ENCODE measurements at regions not wholly inside any gene's neighbourhood (a gene's known extent, or its start where the extent isn't known, plus 50 kb on each side); places are given as distances from the start of the nearest gene placed in this dataset.
"Not testable (repeated sequence)": the region's sequence is repeated elsewhere in the genome, so short reads cannot be mapped to it uniquely, and the experiment has no call there.

DNA sequence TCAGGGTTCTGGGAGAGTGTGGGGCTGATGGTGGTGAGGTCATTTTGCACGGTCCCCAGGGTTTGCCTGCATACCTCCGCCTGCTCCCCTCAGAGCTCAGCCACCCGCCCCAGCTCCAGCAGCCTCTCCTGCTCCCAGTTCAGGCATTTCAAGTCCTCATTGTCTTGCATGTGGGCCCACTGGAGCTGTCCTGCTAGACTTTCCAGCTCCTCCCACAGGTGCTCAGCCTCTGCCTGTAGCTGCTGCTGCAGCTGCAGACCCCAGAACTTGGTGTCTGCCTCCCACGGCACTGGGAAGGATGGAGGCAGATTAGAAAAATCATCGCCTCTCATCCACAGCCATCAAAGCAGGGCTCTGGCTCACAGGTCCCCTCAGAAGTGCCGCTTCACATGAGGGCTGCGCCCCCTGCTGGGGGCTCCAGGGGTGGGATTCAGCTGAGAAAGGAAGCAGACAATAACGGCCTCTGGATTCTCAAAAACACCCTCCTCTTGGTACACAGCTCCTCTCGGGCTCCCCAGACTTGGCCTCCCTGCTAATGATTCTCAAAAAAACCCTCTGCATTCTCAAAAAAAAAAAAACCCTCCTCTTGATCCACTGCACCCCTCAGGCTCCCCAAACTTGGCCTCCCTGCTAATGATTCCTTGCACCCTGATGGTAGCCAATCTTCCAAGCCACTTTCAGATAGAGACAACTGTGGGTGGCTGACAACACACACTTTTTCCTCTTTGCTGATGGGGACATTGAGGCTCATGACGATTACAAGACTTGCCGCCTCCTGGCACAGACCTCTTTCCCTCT, 89.3 kb upstream of the C2CD4B start:
- Mint-ChIP-seq H3K36me3 (no peaks in the 10 kb centered on the region), H3K27ac (no peak overlapping the region), H3K27me3 (peaks cover 4% of the 10 kb centered on the region), H3K9me3 (no peaks in the 10 kb centered on the region), H3K4me1 (peaks cover 2% of the 10 kb centered on the region), H3K4me3 (no peak overlapping the region)
- POLR2A ChIA-PET, result no interaction called here
- DNase-seq, result peak; percentile 78
- ATAC-seq (ENCODE audit: low read depth), result peak; percentile 42

DNA sequence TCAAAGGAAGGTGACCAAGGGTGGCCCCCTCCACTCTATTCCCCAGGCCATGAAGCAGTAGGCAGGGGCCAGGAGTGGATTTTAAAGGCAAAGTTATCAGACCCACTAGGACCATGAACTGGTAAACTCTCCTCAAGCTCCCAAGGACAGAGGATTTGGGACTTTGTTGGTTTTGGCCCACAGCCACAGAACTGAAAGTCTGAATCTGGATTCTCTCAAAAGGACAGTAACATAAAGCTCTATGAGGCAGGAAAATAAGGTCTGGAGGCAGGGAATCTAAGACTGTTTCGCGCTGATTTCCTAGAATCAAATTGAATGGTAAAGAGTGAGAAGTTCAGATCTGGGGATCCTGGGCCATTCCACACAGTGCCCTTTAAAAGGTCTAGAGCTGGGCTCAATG, 91.3 kb upstream of the C2CD4B start:
- H3K9me3 Mint-ChIP-seq; H3K36me3 Mint-ChIP-seq; H3K27me3 Mint-ChIP-seq; DNase-seq; POLR2A ChIA-PET; H3K27ac Mint-ChIP-seq; ATAC-seq (ENCODE audit: low read depth); H3K4me3 Mint-ChIP-seq; H3K4me1 Mint-ChIP-seq: not testable (repeated sequence)

DNA sequence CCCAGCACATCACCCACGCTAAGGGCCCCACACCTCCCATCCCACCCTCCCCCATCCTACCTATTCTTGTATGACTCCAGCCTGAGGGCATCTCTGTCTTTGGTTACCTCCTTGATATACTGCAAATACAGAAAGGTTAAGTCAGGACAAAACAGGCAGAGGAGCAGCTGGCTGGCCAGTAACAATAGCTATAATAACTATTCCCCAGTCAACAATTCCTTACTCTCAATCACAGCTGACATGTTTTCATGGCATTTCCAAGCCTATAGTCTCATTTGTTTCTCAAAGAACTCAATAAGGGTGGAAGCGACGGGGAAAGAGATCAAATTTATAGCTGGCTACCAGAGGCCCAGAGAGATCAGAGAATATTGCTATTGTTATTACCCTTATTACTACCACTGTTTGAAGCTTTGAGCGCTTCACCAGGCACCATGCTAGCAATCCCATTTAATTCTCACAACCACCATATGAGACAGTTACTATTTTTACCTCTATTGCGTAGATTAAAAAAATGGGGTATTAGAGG, 93.0 kb upstream of the C2CD4B start:
- DNase-seq, result no peak
- H3K4me1 Mint-ChIP-seq, result peaks cover 2% of the 10 kb centered on the region
- ATAC-seq (ENCODE audit: low read depth), result no peak
- peaks cover 14% of the 10 kb centered on the region for H3K9me3 Mint-ChIP-seq
- no peak overlapping the region for H3K27ac Mint-ChIP-seq
- POLR2A ChIA-PET, result no interaction called here
- H3K36me3 Mint-ChIP-seq, result peaks cover 7% of the 10 kb centered on the region
- H3K27me3 Mint-ChIP-seq, result peaks cover 2% of the 10 kb centered on the region
- no peak overlapping the region for H3K4me3 Mint-ChIP-seq

DNA sequence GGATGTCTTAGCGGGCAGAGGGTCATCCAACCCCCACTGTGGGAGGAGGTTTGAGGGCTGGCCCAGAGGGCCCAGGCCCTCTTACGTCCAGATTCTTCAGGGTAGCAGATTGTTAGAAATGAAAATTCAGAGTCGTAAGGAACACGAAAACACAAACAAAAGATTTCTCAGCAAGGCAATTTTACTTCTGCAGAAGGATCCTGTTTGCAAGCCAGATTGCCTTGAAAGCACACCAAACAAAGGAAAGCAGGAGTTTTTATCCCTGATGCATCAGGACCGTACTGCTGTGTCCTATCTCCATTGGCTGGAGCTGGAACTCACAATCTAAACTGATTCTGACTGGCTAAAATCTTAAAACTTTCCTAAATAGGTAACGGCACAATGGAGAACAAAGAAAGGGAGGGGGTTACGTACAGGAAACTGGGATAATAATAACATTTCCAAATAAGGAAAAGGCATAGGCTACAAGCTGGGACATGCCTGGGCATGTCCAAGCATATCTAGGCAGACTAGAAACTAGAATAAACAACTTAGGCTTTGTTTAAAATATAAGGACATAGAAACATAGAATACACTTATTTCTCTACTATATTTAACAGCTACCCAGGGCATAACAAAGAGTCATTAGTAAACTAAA, 97.3 kb upstream of the C2CD4B start:
- no peak for ATAC-seq (ENCODE audit: low read depth)
- H3K27me3 Mint-ChIP-seq, result no peaks in the 10 kb centered on the region
- no peak overlapping the region for H3K4me3 Mint-ChIP-seq
- H3K27ac Mint-ChIP-seq, result no peak overlapping the region
- POLR2A ChIA-PET, result no interaction called here
- peaks cover 19% of the 10 kb centered on the region for H3K9me3 Mint-ChIP-seq
- DNase-seq, result no peak
- no peaks in the 10 kb centered on the region for H3K4me1 Mint-ChIP-seq
- peaks cover 8% of the 10 kb centered on the region for H3K36me3 Mint-ChIP-seq

DNA sequence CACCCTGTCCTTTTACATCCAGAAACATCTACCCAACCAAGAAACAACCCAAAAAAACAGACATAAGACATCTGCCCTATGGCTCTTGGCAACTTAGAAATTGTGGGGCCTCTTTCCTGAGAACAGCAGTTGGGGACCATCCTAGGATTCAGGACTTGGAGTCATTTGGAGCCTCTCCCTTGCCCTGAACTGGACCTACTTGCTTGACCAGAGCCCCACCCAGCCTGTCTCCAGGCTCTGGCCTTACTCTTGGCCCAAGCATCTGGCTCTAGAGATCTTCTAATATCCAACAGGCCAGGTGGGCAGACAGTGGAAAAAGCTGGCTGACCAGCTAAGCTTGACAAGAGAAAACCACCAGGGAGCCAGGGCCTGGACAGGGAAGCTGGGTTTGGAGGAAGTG, 99.1 kb upstream of the C2CD4B start:
- Mint-ChIP-seq H3K4me1 (no peaks in the 10 kb centered on the region), H3K27me3 (no peaks in the 10 kb centered on the region), H3K27ac (no peak overlapping the region), H3K36me3 (peaks cover 8% of the 10 kb centered on the region), H3K9me3 (peaks cover 25% of the 10 kb centered on the region), H3K4me3 (no peak overlapping the region)
- POLR2A ChIA-PET, result no interaction called here
- ATAC-seq (ENCODE audit: low read depth) (no peak), DNase-seq (no peak)

DNA sequence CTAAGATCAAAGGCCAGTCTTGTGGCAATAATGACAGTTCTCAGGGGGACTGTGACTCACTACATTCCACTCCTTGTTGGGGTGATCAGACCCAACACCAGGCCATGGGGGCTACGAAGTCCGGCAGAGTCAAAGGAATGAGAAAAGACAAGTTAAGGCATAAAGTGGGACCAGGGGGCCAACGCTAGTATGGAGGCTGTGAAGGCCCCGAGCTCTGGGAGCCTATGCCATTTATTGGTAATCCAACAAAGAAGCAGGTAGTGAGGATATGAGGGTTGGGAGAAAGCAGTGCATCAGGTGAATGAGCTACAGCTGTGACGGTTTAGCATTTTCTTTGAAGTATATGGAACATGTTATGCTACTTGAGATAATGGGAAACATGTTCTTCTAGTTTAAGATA, 104.4 kb upstream of the C2CD4B start:
- ATAC-seq (ENCODE audit: low read depth) (no peak), DNase-seq (no peak)
- POLR2A ChIA-PET, result no interaction called here
- H3K9me3 Mint-ChIP-seq, result peaks cover 17% of the 10 kb centered on the region
- H3K27me3 Mint-ChIP-seq, result peaks cover 3% of the 10 kb centered on the region
- H3K27ac Mint-ChIP-seq, result no peak overlapping the region
- no peak overlapping the region for H3K4me3 Mint-ChIP-seq
- H3K4me1 Mint-ChIP-seq, result no peaks in the 10 kb centered on the region
- H3K36me3 Mint-ChIP-seq, result no peaks in the 10 kb centered on the region

DNA sequence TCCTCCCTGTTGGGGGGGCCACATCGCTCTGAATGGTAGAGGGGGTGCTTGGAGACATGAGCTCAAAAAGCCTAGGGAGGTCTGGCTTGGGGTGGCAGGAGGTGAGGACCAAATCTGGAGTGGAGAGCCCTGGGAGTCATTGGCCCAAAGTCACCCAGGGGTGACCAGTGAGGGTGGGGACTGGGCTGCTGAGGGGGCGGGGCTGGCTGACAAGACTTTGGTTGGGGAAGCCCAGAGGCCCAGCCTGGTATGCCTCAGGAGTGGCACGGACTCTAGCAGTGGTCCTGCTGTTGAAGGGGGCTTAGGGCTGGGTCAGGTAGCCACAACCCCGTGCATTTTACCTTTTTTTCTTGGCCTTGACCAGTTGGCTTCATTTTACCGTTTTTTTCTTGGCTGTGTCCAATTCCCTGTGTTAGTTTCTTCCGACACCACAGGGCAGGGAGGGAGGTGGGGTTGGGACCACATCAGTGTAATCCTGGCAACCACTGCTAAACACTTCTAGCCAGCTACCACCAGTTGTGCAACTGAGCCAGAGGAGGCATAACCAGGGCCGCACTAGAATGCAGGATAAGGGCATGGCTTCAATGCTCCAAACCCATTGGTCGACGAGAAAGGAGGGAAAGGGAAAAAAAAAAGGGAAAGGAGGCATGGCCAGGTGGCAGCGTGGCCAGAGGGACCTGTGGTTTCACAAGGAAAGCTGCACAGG, 105.3 kb upstream of the C2CD4B start:
- Mint-ChIP-seq H3K27me3 (peaks cover 6% of the 10 kb centered on the region), H3K27ac (no peak overlapping the region), H3K9me3 (peaks cover 17% of the 10 kb centered on the region), H3K36me3 (no peaks in the 10 kb centered on the region), H3K4me1 (no peaks in the 10 kb centered on the region), H3K4me3 (no peak overlapping the region)
- POLR2A ChIA-PET, result no interaction called here
- ATAC-seq (ENCODE audit: low read depth), result no peak
- DNase-seq, result no peak

DNA sequence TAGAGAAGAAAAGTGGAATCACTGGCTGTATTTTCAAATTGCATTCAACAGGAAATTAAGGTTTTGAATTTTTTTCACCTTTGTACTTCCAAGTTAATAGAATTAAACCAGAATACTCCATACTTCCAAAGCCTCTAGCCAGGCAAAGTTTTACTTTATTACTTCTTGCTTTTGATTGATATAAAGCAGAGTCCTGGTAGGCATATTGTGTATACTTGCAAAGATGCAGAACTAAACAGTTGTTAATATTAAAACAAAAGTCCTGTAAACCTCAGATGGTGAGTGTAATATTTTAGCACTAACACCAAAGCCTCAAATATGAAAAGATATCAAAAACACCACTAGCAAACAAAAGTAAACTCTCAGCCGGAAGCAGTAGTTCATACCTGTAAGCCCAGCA, 107.2 kb upstream of the C2CD4B start:
- POLR2A ChIA-PET, result no interaction called here
- Mint-ChIP-seq H3K27me3 (peaks cover 13% of the 10 kb centered on the region), H3K9me3 (peaks cover 17% of the 10 kb centered on the region), H3K4me1 (no peaks in the 10 kb centered on the region), H3K27ac (no peak overlapping the region), H3K36me3 (no peaks in the 10 kb centered on the region), H3K4me3 (no peak overlapping the region)
- ATAC-seq (ENCODE audit: low read depth), result no peak
- DNase-seq, result no peak

DNA sequence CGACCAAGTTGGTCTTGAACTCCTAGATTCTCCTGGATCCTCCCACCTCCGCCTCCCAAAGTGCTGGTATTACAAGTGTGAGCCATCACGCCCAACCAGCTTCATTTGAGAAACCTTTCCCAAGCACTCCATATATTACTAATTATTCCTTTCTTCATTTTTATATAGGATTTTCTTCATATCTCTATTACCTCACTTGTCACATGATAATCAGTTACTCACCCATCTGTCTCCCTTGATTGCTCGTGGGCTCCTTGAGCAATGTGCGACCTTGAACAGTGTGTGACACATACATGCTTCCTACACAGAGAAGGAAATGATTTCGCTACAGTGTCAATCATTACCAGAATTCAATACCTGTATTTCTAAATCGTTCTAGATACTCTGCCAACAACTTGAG, 110.7 kb upstream of the C2CD4B start:
- peaks cover 24% of the 10 kb centered on the region for H3K27me3 Mint-ChIP-seq
- ATAC-seq (ENCODE audit: low read depth), result no peak
- no peaks in the 10 kb centered on the region for H3K36me3 Mint-ChIP-seq
- DNase-seq, result no peak
- H3K27ac Mint-ChIP-seq, result no peak overlapping the region
- peaks cover 5% of the 10 kb centered on the region for H3K9me3 Mint-ChIP-seq
- POLR2A ChIA-PET, result no interaction called here
- no peaks in the 10 kb centered on the region for H3K4me1 Mint-ChIP-seq
- no peak overlapping the region for H3K4me3 Mint-ChIP-seq

DNA sequence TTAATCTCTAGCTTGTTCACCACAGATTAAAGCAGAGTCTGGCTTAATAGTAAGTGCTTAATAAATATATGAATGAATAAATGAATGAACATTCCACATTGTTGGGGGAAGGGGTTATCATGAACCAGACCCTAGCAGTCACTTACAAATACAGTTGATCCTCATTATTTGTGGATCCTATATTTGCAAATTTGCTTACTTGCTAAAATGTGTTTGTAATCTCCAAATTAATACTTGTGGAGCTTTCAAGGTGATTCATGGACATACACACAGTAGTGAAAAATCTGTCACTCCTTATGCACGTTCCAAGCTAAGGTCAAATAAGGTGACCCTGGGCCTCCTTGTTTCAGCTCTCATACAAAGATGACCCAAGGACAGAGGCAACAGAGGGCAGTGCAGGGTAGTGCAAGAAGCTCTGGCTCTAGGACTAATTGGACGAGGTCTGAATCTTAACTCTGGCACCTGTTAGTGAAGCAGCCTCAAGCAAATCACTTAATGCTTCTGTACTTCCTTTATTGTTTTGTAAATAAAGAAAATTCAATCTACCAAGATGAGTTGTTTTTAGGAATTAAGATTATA, 112.8 kb upstream of the C2CD4B start:
- Mint-ChIP-seq H3K4me1 (no peaks in the 10 kb centered on the region), H3K9me3 (no peaks in the 10 kb centered on the region), H3K27ac (no peak overlapping the region), H3K36me3 (no peaks in the 10 kb centered on the region), H3K4me3 (no peak overlapping the region), H3K27me3 (peaks cover 24% of the 10 kb centered on the region)
- POLR2A ChIA-PET, result no interaction called here
- DNase-seq, result no peak
- ATAC-seq (ENCODE audit: low read depth), result no peak

DNA sequence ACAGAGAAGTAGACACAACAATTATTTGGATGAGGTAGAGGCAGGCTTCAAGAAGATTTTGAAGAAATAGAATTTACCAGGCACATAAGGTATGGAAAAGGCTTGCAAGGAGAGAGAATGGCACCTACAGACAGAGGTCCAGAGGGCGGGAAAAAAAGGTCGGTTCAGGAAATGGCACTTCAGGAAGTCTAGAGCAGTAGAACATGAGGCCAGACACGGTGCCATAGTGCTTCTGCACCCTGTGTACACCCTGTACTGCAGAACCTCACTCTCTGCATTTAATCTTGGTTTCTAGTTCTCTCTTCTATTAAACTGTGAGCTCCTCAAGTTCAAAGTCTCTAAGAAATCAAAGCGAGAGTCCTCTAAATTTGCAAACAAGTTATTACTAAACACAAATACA, 113.4 kb upstream of the C2CD4B start:
- Mint-ChIP-seq H3K27me3 (peaks cover 20% of the 10 kb centered on the region), H3K36me3 (no peaks in the 10 kb centered on the region), H3K4me3 (no peak overlapping the region), H3K9me3 (no peaks in the 10 kb centered on the region), H3K27ac (no peak overlapping the region), H3K4me1 (no peaks in the 10 kb centered on the region)
- ATAC-seq (ENCODE audit: low read depth) (no peak), DNase-seq (no peak)
- POLR2A ChIA-PET, result no interaction called here

DNA sequence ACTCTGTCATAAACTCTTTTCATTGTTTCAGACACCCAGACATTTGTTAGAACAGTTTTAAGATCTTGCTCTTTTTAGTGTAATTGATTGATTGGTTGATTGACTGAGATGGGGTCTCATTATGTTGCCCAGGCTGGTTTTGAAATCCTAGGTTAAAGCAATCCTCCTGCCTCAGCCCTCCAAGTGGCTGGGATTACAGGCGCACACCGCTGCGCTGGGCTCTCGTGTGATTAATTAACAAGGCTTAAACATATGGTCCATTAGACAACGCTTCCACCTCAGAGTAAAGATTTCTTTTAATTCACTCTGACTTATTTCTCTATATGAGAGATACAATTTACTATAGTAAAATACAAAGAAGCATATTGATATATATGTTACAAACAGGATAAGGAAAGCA, 114.0 kb upstream of the C2CD4B start:
- Mint-ChIP-seq H3K4me3 (no peak overlapping the region), H3K4me1 (no peaks in the 10 kb centered on the region), H3K27me3 (peaks cover 20% of the 10 kb centered on the region), H3K27ac (no peak overlapping the region), H3K36me3 (no peaks in the 10 kb centered on the region), H3K9me3 (no peaks in the 10 kb centered on the region)
- DNase-seq (no peak), ATAC-seq (ENCODE audit: low read depth) (no peak)
- POLR2A ChIA-PET, result no interaction called here

DNA sequence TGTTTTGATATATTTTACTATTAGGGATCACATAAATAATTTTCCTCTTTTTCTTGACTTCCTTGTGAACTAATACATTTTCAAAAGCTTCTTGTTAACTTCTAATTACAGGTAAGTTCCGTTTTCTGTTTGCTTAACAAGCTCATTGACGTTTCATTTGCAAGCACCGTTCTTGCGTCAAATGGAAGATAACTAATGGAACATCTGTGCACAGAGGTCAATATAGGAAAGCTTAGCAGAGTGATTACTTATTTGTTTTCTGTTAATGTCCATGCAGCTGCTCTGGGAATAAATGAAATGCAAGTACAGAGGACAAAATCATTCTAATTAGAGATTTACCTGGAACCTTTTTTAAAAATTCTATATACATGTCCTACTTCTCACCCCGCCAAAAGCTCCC, 115.5 kb upstream of the C2CD4B start:
- no peaks in the 10 kb centered on the region for H3K36me3 Mint-ChIP-seq
- H3K9me3 Mint-ChIP-seq, result no peaks in the 10 kb centered on the region
- DNase-seq (no peak), ATAC-seq (ENCODE audit: low read depth) (no peak)
- H3K27me3 Mint-ChIP-seq, result peaks cover 24% of the 10 kb centered on the region
- POLR2A ChIA-PET, result no interaction called here
- H3K4me1 Mint-ChIP-seq, result no peaks in the 10 kb centered on the region
- no peak overlapping the region for H3K4me3 Mint-ChIP-seq
- H3K27ac Mint-ChIP-seq, result no peak overlapping the region
